Peyer's patch (tissue), 4 donors: ENCODE measurements at regions not wholly inside any gene's neighbourhood (a gene's known extent, or its start where the extent isn't known, plus 50 kb on each side); places are given as distances from the start of the nearest gene placed in this dataset.

Experiments
- POLR2A ChIP-seq, 2 donors: fragments of 450-650 bp; IDR thresholded peaks; one replicate each; pipeline ENCODE4 v1.5.1; 2017; ENCODE audit warnings: antibody characterized with exemption in 2 of 2, mild to moderate bottlenecking in 2 of 2, moderate library complexity in 2 of 2
- TF ChIP-seq, protein P1 (sequence below), 6 experiments: fragments of 450-650 bp in 4 of 6; fragments of 200-600 bp in 2 of 6; sonication (generic) in 1 of 6; IDR thresholded peaks; one replicate each; pipeline ENCODE4 v1.5.1; 2017 to 2019; ENCODE audit warnings: antibody characterized with exemption in 6 of 6, mild to moderate bottlenecking in 3 of 6, moderate library complexity in 1 of 6

DNA sequence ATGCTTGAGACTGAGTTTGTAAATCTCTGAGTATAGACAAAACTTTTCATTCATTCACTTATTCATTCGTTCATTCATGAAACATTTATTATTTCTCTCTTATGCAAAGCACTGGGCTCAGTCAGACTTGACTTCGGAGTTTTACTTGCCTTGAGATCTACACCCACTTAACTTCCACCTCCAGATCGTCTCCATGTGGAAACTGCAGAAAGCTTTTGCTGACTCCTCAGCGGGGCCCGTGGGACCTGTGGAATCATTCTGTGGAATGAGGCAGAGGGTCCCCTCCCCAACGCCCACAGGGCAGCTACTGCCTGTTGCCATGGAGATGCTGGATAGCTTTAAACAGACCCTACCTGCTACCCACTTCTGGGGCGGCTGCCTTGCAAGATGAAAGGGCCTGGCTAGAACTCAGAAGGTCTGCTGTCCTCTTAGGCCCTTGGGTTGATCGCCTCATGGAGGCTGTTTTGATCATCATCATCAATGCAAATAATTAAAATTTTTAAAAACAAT is 66.4 kb upstream of the KCNG1 start:
- TF ChIP-seq, protein P1, sequence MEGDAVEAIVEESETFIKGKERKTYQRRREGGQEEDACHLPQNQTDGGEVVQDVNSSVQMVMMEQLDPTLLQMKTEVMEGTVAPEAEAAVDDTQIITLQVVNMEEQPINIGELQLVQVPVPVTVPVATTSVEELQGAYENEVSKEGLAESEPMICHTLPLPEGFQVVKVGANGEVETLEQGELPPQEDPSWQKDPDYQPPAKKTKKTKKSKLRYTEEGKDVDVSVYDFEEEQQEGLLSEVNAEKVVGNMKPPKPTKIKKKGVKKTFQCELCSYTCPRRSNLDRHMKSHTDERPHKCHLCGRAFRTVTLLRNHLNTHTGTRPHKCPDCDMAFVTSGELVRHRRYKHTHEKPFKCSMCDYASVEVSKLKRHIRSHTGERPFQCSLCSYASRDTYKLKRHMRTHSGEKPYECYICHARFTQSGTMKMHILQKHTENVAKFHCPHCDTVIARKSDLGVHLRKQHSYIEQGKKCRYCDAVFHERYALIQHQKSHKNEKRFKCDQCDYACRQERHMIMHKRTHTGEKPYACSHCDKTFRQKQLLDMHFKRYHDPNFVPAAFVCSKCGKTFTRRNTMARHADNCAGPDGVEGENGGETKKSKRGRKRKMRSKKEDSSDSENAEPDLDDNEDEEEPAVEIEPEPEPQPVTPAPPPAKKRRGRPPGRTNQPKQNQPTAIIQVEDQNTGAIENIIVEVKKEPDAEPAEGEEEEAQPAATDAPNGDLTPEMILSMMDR (IDR thresholded peaks at IDR 0.05), result no peak
- no peak for TF ChIP-seq POLR2A (IDR thresholded peaks at IDR 0.05)
